GM23338 (cell line): ENCODE measurements at regions not wholly inside any gene's neighbourhood (a gene's known extent, or its start where the extent isn't known, plus 50 kb on each side); places are given as distances from the start of the nearest gene placed in this dataset.

Source experiments
- ATAC-seq: fragments of 200-7000 bp; cut with Tn5 transposase; 3 replicates; pipeline ENCODE4 v1.9.1; 2020
- DNase-seq: peaks from one replicate; pipeline ENCODE4 v3.0.0-alpha.2; 2015; ENCODE audit warnings: low spot score
- H2AFZ ChIP-seq: fragments of 200-600 bp; sonication (generic); 2 replicates; pipeline ENCODE4 v1.8.0; 2016; ENCODE audit warnings: antibody characterized with exemption, mild to moderate bottlenecking, moderate library complexity
- H3F3A ChIP-seq: fragments of 200-600 bp; sonication (generic); replicated peaks from 2 replicates; pipeline ENCODE4 v1.8.0; 2017; ENCODE audit warnings: antibody characterized with exemption, mixed run types, low read depth
- H3K27ac ChIP-seq: fragments of 200-600 bp; sonication (generic); 2 replicates; pipeline ENCODE4 v1.6.1; 2016; ENCODE audit warnings: low read depth
- H3K27me3 ChIP-seq: fragments of 200-600 bp; sonication (generic); 2 replicates; pipeline ENCODE4 v1.8.0; 2016; ENCODE audit warnings: mild to moderate bottlenecking, mixed run types, moderate library complexity; ENCODE audit not compliant: insufficient read depth
- H3K36me3 ChIP-seq: fragments of 200-600 bp; sonication (generic); 2 replicates; pipeline ENCODE4 v1.8.0; 2016; ENCODE audit warnings: mild to moderate bottlenecking; ENCODE audit not compliant: insufficient read depth
- H3K4me1 ChIP-seq: fragments of 200-600 bp; sonication (generic); 2 replicates; pipeline ENCODE4 v1.8.0; 2016; ENCODE audit warnings: mild to moderate bottlenecking, moderate library complexity; ENCODE audit not compliant: insufficient read depth
- H3K4me2 ChIP-seq: fragments of 200-600 bp; sonication (generic); 2 replicates; pipeline ENCODE4 v1.7.1; 2017; ENCODE audit warnings: mixed run types
- H3K4me3 ChIP-seq: fragments of 200-600 bp; sonication (generic); 2 replicates; pipeline ENCODE4 v1.6.1; 2016; ENCODE audit warnings: mixed run types
- H3K79me2 ChIP-seq: fragments of 200-600 bp; sonication (generic); replicated peaks from 2 replicates; pipeline ENCODE4 v1.8.0; 2017; ENCODE audit warnings: mild to moderate bottlenecking; ENCODE audit not compliant: insufficient read depth
- H3K9me2 ChIP-seq: fragments of 200-600 bp; sonication (generic); 2 replicates; pipeline ENCODE4 v1.8.0; 2017; ENCODE audit not compliant: insufficient read depth
- H4K20me1 ChIP-seq: fragments of 200-600 bp; sonication (generic); replicated peaks from 2 replicates; pipeline ENCODE4 v1.8.0; 2017; ENCODE audit warnings: mild to moderate bottlenecking; ENCODE audit not compliant: insufficient read depth
- H3K27ac Mint-ChIP-seq: 2 replicates; pipeline ENCODE4 v1.8.0; 2020; ENCODE audit warnings: inconsistent platforms, mild to moderate bottlenecking, moderate library complexity, mixed read lengths
- H3K27me3 Mint-ChIP-seq: 3 replicates; pipeline ENCODE4 v1.8.0; 2022; ENCODE audit warnings: low read depth, mild to moderate bottlenecking, moderate library complexity, mixed read lengths, inconsistent platforms; ENCODE audit not compliant: insufficient read depth, poor library complexity
- H3K36me3 Mint-ChIP-seq: 3 replicates; pipeline ENCODE4 v1.8.0; 2021; ENCODE audit warnings: low read depth, mild to moderate bottlenecking, inconsistent platforms, moderate library complexity, mixed read lengths
- H3K4me1 Mint-ChIP-seq: 3 replicates; pipeline ENCODE4 v1.8.0; 2020; ENCODE audit warnings: mild to moderate bottlenecking, inconsistent platforms, mixed read lengths
- H3K4me3 Mint-ChIP-seq: 3 replicates; pipeline ENCODE4 v1.8.0; 2021; ENCODE audit warnings: moderate library complexity, mild to moderate bottlenecking, inconsistent platforms, mixed read lengths
- H3K9me3 Mint-ChIP-seq: 3 replicates; pipeline ENCODE4 v1.8.0; 2020; ENCODE audit warnings: moderate library complexity, mild to moderate bottlenecking, inconsistent platforms, mixed read lengths
- CREB1 ChIP-seq: fragments of 250-450 bp; sonication (Bioruptor Pico); IDR thresholded peaks from 2 replicates; pipeline ENCODE4 v1.5.0; 2020; ENCODE audit warnings: low read depth, mild to moderate bottlenecking, moderate library complexity
- EZH2 ChIP-seq: fragments of 200-600 bp; sonication (generic); IDR thresholded peaks from one replicate; pipeline ENCODE4 v1.8.0; 2017; ENCODE audit warnings: antibody characterized with exemption, mild to moderate bottlenecking, low read depth; ENCODE audit not compliant: unreplicated experiment
- NANOG ChIP-seq: IDR thresholded peaks from 2 replicates; pipeline ENCODE4 v1.6.1; 2016; ENCODE audit warnings: antibody characterized with exemption, borderline replicate concordance
- STAT1 ChIP-seq: IDR thresholded peaks from one replicate; pipeline ENCODE4 v1.6.1; 2016; ENCODE audit warnings: antibody characterized with exemption; ENCODE audit not compliant: unreplicated experiment
- ZNF114 ChIP-seq: fragments of 250-450 bp; sonication (Bioruptor Pico); IDR thresholded peaks from 2 replicates; pipeline ENCODE4 v1.5.0; 2020; ENCODE audit warnings: mild to moderate bottlenecking, moderate library complexity
- ZNF462 ChIP-seq: fragments of 250-450 bp; sonication (Bioruptor Pico); IDR thresholded peaks from 2 replicates; pipeline ENCODE4 v1.5.0; 2020; ENCODE audit warnings: mild to moderate bottlenecking, moderate library complexity

- H2AFZ ChIP-seq: no peak overlapping the region
- H3K36me3 Mint-ChIP-seq: no peaks in the 10 kb centered on the region
- no peaks in the 10 kb centered on the region for H3K79me2 ChIP-seq
- no peak overlapping the region for H3K4me2 ChIP-seq
- no peak overlapping the region for H3K4me3 Mint-ChIP-seq
- peaks cover 2% of the 10 kb centered on the region for H3K27me3 Mint-ChIP-seq
- H3K9me2 ChIP-seq: no peaks in the 10 kb centered on the region; the same call in 1 of the 2 replicates
- H3K9me3 Mint-ChIP-seq: no peaks in the 10 kb centered on the region; the same call in 2 of the 3 replicates
- ATAC-seq: no peak
- no peak overlapping the region for H3K27ac Mint-ChIP-seq
- no peaks in the 10 kb centered on the region for H3K4me1 ChIP-seq
- no peaks in the 10 kb centered on the region for H3F3A ChIP-seq
- no peak for TF ChIP-seq ZNF462
- TF ChIP-seq CREB1: no peak
- H3K4me3 ChIP-seq: no peak overlapping the region
- H3K4me1 Mint-ChIP-seq: no peaks in the 10 kb centered on the region
- no peak overlapping the region for H3K27ac ChIP-seq
- DNase-seq: no peak
- H3K27me3 ChIP-seq: no peaks in the 10 kb centered on the region
- no peaks in the 10 kb centered on the region for H4K20me1 ChIP-seq
- H3K36me3 ChIP-seq: no peaks in the 10 kb centered on the region
These were observed 645.1 kb downstream of the SLC16A7 start for GRCh38 chr12:60240891-60241290.

GRCh38 chr12:60251091-60251490 lies 655.3 kb downstream of the SLC16A7 start:
- H3K27ac Mint-ChIP-seq: no peak overlapping the region
- H3K36me3 ChIP-seq: no peaks in the 10 kb centered on the region
- no peak for DNase-seq
- no peaks in the 10 kb centered on the region for H3K4me1 ChIP-seq
- no peaks in the 10 kb centered on the region for H4K20me1 ChIP-seq
- no peaks in the 10 kb centered on the region for H3K9me3 Mint-ChIP-seq
- no peaks in the 10 kb centered on the region for H3K27me3 Mint-ChIP-seq
- H3F3A ChIP-seq: no peaks in the 10 kb centered on the region
- H3K36me3 Mint-ChIP-seq: no peaks in the 10 kb centered on the region
- no peaks in the 10 kb centered on the region for H3K27me3 ChIP-seq
- no peak overlapping the region for H3K4me3 ChIP-seq
- H3K4me3 Mint-ChIP-seq: no peak overlapping the region
- H3K4me2 ChIP-seq: no peak overlapping the region
- no peaks in the 10 kb centered on the region for H3K79me2 ChIP-seq
- no peaks in the 10 kb centered on the region for H3K4me1 Mint-ChIP-seq
- no peaks in the 10 kb centered on the region for H3K9me2 ChIP-seq
- no peak overlapping the region for H3K27ac ChIP-seq
- no peak for ATAC-seq
- H2AFZ ChIP-seq: no peak overlapping the region
- no peak for TF ChIP-seq STAT1
- TF ChIP-seq EZH2: no peak
- no peak for TF ChIP-seq ZNF462
- TF ChIP-seq ZNF114 (CRISPR knock-in tag): no peak
- TF ChIP-seq NANOG: no peak
